NCI-H2196 treated with DMSO at 0.1 percent for 48 hours (cell line): ENCODE measurements at regions not wholly inside any gene's neighbourhood (a gene's known extent, or its start where the extent isn't known, plus 50 kb on each side); places are given as distances from the start of the nearest gene placed in this dataset.
"Not testable (repeated sequence)": the region's sequence is repeated elsewhere in the genome, so short reads cannot be mapped to it uniquely, and the experiment has no call there.

Experiments used
- DNase-seq: peaks from one replicate; lab custom pipeline; 2025; ENCODE audit not compliant: unreplicated experiment; lab: John Stamatoyannopoulos, UW

- DNase-seq, result no peak
These were observed 1521.6 kb downstream of the MAT2B start for GRCh38 chr5:165026971-165027370.

- no peak for DNase-seq
These were observed 1522.9 kb downstream of the MAT2B start for GRCh38 chr5:165028356-165028755.

GRCh38 chr5:165029099-165029870 is 1523.9 kb downstream of the MAT2B start:
- no peak for DNase-seq

- DNase-seq, result no peak
These were observed 1525.6 kb downstream of the MAT2B start for GRCh38 chr5:165030971-165031370.

GRCh38 chr5:165031371-165031770 is 1526.0 kb downstream of the MAT2B start:
- DNase-seq, result no peak

- no peak for DNase-seq
These were observed 1530.1 kb downstream of the MAT2B start for GRCh38 chr5:165035520-165035919.

GRCh38 chr5:165039748-165040147 is 1534.3 kb downstream of the MAT2B start:
- DNase-seq, result no peak

GRCh38 chr5:165045941-165046340 is 1540.5 kb downstream of the MAT2B start:
- not testable (repeated sequence) for DNase-seq

GRCh38 chr5:165055476-165055875 is 1550.1 kb downstream of the MAT2B start:
- no peak for DNase-seq

- no peak for DNase-seq
These were observed 1551.7 kb downstream of the MAT2B start for GRCh38 chr5:165057145-165057544.

- no peak for DNase-seq
These were observed 1561.4 kb downstream of the MAT2B start for GRCh38 chr5:165066751-165067385.

- DNase-seq, result no peak
These were observed 1571.3 kb downstream of the MAT2B start for GRCh38 chr5:165076686-165077085.

GRCh38 chr5:165079389-165079788 is 1574.0 kb downstream of the MAT2B start:
- DNase-seq, result no peak

- DNase-seq, result no peak
These were observed 1578.0 kb downstream of the MAT2B start for GRCh38 chr5:165083394-165083793.

GRCh38 chr5:165086465-165086864 is 1581.0 kb downstream of the MAT2B start:
- no peak for DNase-seq

GRCh38 chr5:165094782-165095181 is 1589.4 kb downstream of the MAT2B start:
- no peak for DNase-seq

GRCh38 chr5:165101709-165102108 is 1596.3 kb downstream of the MAT2B start:
- no peak for DNase-seq

GRCh38 chr5:165104611-165105010 is 1599.2 kb downstream of the MAT2B start:
- no peak for DNase-seq

- DNase-seq, result no peak
These were observed 1603.4 kb downstream of the MAT2B start for GRCh38 chr5:165108809-165109208.

- DNase-seq, result no peak
These were observed 1613.8 kb downstream of the MAT2B start for GRCh38 chr5:165119175-165119574.

- DNase-seq, result no peak
These were observed 1621.2 kb downstream of the MAT2B start for GRCh38 chr5:165126598-165126997.

- no peak for DNase-seq
These were observed 1622.5 kb downstream of the MAT2B start for GRCh38 chr5:165127941-165128340.

- no peak for DNase-seq
These were observed 1625.2 kb downstream of the MAT2B start for GRCh38 chr5:165130656-165131055.
